ENCODE measurements at regions not wholly inside any gene's neighbourhood (a gene's known extent, or its start where the extent isn't known, plus 50 kb on each side); places are given as distances from the start of the nearest gene placed in this dataset.

DNA sequence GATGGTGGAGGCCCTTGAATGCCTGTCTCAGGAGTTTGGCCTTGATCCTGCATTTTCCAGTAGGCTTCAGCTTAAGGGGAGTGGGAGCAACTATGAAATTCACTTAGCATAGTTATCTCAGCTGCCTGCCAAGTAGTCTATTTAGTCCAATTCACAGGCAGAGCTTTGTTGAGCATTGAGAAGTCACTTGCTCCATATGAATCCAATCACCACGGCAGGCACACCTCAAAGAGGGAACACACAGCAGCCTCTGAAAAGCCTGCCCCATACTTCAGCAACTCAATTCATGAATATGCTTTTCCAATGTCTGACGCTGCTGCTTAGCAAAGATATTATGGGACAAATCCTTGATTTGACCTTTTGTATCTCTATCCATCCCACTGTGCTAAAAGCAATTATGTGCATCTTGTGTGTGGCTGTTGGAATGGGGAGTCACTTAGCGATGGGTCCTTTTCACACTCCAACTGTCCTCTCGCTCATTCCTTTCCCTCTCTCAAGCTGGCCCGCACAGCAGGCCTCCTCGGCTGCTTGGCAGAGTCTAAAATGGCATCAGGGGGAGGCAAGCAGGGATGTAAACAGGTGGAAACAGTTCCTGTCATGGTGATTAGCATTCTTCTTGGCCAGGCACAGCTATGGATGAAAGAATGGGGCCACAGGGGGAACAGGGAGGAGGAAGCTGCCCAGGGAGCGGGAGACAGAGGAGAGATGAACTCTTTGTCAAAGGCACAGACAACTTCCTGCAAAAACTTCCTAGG is 56.0 kb upstream of the LRPPRC start:
- no peak overlapping the region for H3K27ac Mint-ChIP-seq
- CTCF ChIA-PET (ENCODE audit: partially characterized antibody), result interaction anchor here (0.8 to 1.3 kb wide), 3 partner anchors 7 to 11 kb away, joined by 3 to 7 read pairs (median 3); no protein-coding TSS in a partner anchor
- H3K27ac ChIP-seq (ENCODE audit: low read depth, low read length), result no peak overlapping the region
- H3K4me3 ChIP-seq (ENCODE audit: low read length in 2 of 2), result no peak overlapping the region
- H3K27me3 Mint-ChIP-seq, result no peaks in the 10 kb centered on the region
- H3K27me3 ChIP-seq (ENCODE audit: insufficient read depth, low read length), result no peaks in the 10 kb centered on the region
- H3K36me3 Mint-ChIP-seq, result no peaks in the 10 kb centered on the region
- intact Hi-C loops (cut with micrococcal nuclease), result no loop called here
- H3K9me3 Mint-ChIP-seq, result no peaks in the 10 kb centered on the region
- no peaks in the 10 kb centered on the region for H3K9me3 ChIP-seq (ENCODE audit: control insufficient read depth in 1 of 2, low read length in 2 of 2)
- POLR2A ChIA-PET (ENCODE audit: partially characterized antibody), result no interaction called here
- no peaks in the 10 kb centered on the region for H3K36me3 ChIP-seq (ENCODE audit: insufficient read depth, low read length)
- H3K4me1 ChIP-seq (ENCODE audit: insufficient read depth, low read length), result no peaks in the 10 kb centered on the region
- H3K4me1 Mint-ChIP-seq, result peaks cover 0 to 2% (median under 1%) of the 10 kb centered on the region in 4 donors
- DNase-seq, result no peak
- H3K4me3 Mint-ChIP-seq, result no peak overlapping the region

DNA sequence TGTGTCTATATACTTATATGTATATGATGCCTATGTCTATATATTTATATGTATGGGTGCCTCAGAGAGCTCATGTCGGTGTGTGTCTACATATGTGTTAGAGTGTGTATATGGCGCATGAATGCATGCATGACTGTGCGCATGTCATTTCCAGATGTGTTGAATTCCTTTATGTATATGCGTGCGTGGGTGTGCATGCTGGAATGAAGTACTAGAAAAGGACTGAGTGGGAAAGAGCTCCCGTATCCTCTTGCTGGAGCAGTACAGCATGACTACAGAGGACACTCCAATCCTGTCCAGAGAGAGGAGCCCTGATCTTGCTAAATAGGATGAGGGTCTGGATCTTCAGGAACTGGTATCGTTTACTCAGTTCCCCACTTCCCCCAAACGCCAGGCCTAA is 56.8 kb upstream of the LRPPRC start:
- Histone ChIP-seq H3K36me3 (ENCODE audit: insufficient read depth, low read length) (no peaks in the 10 kb centered on the region), H3K4me3 (ENCODE audit: low read length in 2 of 2) (no peak overlapping the region), H3K27ac (ENCODE audit: low read depth, low read length) (no peak overlapping the region), H3K9me3 (ENCODE audit: control insufficient read depth in 1 of 2, low read length in 2 of 2) (no peaks in the 10 kb centered on the region), H3K27me3 (ENCODE audit: insufficient read depth, low read length) (no peaks in the 10 kb centered on the region), H3K4me1 (ENCODE audit: insufficient read depth, low read length) (no peaks in the 10 kb centered on the region)
- H3K4me3 Mint-ChIP-seq, result no peak overlapping the region
- H3K9me3 Mint-ChIP-seq, result no peaks in the 10 kb centered on the region
- no peaks in the 10 kb centered on the region for H3K36me3 Mint-ChIP-seq
- peaks cover 0 to 2% (median under 1%) of the 10 kb centered on the region in 4 donors for H3K4me1 Mint-ChIP-seq
- ChIA-PET CTCF (ENCODE audit: partially characterized antibody) (interaction anchor here (1.0 to 1.2 kb wide), 3 partner anchors 8 to 427 kb away, joined by 3 to 7 read pairs (median 3); no protein-coding TSS in a partner anchor), POLR2A (ENCODE audit: partially characterized antibody) (interaction anchor here (0.6 kb wide), 1 partner anchor 8 kb away, joined by 3 read pairs; no protein-coding TSS in a partner anchor)
- no peak overlapping the region for H3K27ac Mint-ChIP-seq
- H3K27me3 Mint-ChIP-seq, result no peaks in the 10 kb centered on the region
- intact Hi-C loops (cut with micrococcal nuclease), result no loop called here
- no peak for DNase-seq

DNA sequence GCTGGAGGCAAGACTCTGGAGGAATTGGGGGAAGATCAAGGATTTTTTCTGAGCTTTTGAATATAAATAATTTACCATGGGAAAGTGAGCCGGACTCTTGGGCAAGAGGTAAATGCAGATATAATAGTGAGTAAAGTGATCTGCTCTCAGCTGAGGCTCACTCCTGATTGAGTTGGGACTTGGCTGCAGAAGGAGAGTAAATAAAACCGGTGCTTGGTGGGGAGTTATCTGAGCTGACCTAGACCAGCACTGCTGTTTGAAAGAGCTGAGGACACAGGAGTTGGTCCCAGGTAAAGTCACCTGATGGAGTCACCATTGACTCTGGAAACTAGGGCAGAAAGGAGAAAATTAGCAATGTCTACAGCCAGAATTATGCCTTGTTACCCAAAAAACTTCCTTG is 57.3 kb upstream of the LRPPRC start:
- CTCF ChIA-PET (ENCODE audit: partially characterized antibody), result interaction anchor here (1.0 to 1.2 kb wide), 3 partner anchors 9 to 427 kb away, joined by 3 to 7 read pairs (median 3); no protein-coding TSS in a partner anchor

DNA sequence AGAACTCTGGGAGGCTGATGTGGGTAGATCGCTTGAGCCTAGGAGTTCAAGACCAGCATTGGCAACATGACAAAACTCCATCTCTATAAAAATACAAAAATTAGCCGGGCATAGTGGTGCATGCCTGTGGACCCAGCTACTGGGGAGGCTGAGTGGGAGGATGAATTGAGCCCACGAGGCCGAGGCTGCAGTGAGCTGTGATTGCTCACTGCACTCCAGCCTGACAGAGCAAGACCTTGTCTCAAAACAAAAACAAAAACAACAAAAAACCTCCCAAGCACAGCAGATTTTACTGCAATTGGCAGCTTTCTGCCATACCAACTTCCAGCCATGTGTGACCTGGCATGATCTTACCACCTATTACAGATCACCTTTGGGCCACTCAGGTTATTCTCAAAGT is 57.7 kb upstream of the LRPPRC start:
- Histone ChIP-seq H3K4me1 (ENCODE audit: insufficient read depth, low read length) (no peaks in the 10 kb centered on the region), H3K27me3 (ENCODE audit: insufficient read depth, low read length) (no peaks in the 10 kb centered on the region), H3K9me3 (ENCODE audit: control insufficient read depth in 1 of 2, low read length in 2 of 2) (no peaks in the 10 kb centered on the region), H3K36me3 (ENCODE audit: insufficient read depth, low read length) (no peaks in the 10 kb centered on the region), H3K27ac (ENCODE audit: low read depth, low read length) (no peak overlapping the region), H3K4me3 (ENCODE audit: low read length in 2 of 2) (no peak overlapping the region)
- Mint-ChIP-seq H3K27me3 (no peaks in the 10 kb centered on the region), H3K4me1 (peaks cover 0 to 2% (median under 1%) of the 10 kb centered on the region in 4 donors), H3K4me3 (no peak overlapping the region), H3K9me3 (no peaks in the 10 kb centered on the region), H3K27ac (no peak overlapping the region), H3K36me3 (no peaks in the 10 kb centered on the region)
- ChIA-PET CTCF (ENCODE audit: partially characterized antibody) (interaction anchor here (1.0 to 1.5 kb wide), 5 partner anchors 9 to 902 kb away, joined by 3 to 6 read pairs (median 4); no protein-coding TSS in a partner anchor), POLR2A (ENCODE audit: partially characterized antibody) (no interaction called here)
- no peak for DNase-seq
- intact Hi-C loops (cut with micrococcal nuclease), result no loop called here

More for the DNA sequence above, 57.3 kb upstream of the LRPPRC start:
- POLR2A ChIA-PET (ENCODE audit: partially characterized antibody), result interaction anchor here (0.6 kb wide), 1 partner anchor 9 kb away, joined by 3 read pairs; no protein-coding TSS in a partner anchor
- intact Hi-C loops (cut with micrococcal nuclease), result no loop called here
- Mint-ChIP-seq H3K4me1 (peaks cover 0 to 2% (median under 1%) of the 10 kb centered on the region in 4 donors), H3K36me3 (no peaks in the 10 kb centered on the region), H3K9me3 (no peaks in the 10 kb centered on the region), H3K27ac (no peak overlapping the region), H3K27me3 (no peaks in the 10 kb centered on the region), H3K4me3 (no peak overlapping the region)
- H3K4me3 ChIP-seq (ENCODE audit: low read length in 2 of 2), result no peak overlapping the region
- H3K27me3 ChIP-seq (ENCODE audit: insufficient read depth, low read length), result no peaks in the 10 kb centered on the region
- no peaks in the 10 kb centered on the region for H3K4me1 ChIP-seq (ENCODE audit: insufficient read depth, low read length)
- H3K9me3 ChIP-seq (ENCODE audit: control insufficient read depth in 1 of 2, low read length in 2 of 2), result no peaks in the 10 kb centered on the region
- H3K36me3 ChIP-seq (ENCODE audit: insufficient read depth, low read length), result no peaks in the 10 kb centered on the region
- H3K27ac ChIP-seq (ENCODE audit: low read depth, low read length), result no peak overlapping the region
- no peak for DNase-seq

DNA sequence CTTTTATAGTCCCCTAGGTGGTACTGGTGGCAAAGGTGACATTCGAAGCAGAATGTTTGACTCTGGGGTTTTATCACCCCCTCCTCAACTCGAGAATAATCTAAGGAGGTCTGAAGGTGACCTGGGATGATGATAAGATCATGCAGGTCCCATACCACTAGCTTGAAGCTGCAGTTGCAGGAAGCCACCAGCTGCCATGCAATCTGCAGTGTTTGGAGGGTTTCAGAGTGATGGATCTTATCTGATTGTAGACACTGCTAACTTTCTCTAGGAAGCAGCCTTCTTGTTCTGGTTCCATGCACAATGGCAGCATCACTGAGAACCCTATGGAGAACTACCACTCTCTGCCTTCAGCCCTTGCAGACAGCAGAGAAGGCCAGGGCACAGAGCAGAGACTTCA is 59.4 kb upstream of the LRPPRC start:
- Histone ChIP-seq H3K4me1 (ENCODE audit: insufficient read depth, low read length) (no peaks in the 10 kb centered on the region), H3K27ac (ENCODE audit: low read depth, low read length) (no peak overlapping the region), H3K36me3 (ENCODE audit: insufficient read depth, low read length) (no peaks in the 10 kb centered on the region), H3K4me3 (ENCODE audit: low read length in 2 of 2) (no peak overlapping the region), H3K27me3 (ENCODE audit: insufficient read depth, low read length) (no peaks in the 10 kb centered on the region), H3K9me3 (ENCODE audit: control insufficient read depth in 1 of 2, low read length in 2 of 2) (no peaks in the 10 kb centered on the region)
- Mint-ChIP-seq H3K4me1 (no peaks in the 10 kb centered on the region), H3K9me3 (no peaks in the 10 kb centered on the region), H3K27ac (no peak overlapping the region), H3K27me3 (no peaks in the 10 kb centered on the region), H3K36me3 (no peaks in the 10 kb centered on the region), H3K4me3 (no peak overlapping the region)
- intact Hi-C loops (cut with micrococcal nuclease), result no loop called here
- POLR2A ChIA-PET (ENCODE audit: partially characterized antibody), result no interaction called here
- no peak for DNase-seq
- CTCF ChIA-PET (ENCODE audit: partially characterized antibody), result interaction anchor here (2.5 kb wide), 1 partner anchor 11 kb away, joined by 7 read pairs; no protein-coding TSS in a partner anchor

DNA sequence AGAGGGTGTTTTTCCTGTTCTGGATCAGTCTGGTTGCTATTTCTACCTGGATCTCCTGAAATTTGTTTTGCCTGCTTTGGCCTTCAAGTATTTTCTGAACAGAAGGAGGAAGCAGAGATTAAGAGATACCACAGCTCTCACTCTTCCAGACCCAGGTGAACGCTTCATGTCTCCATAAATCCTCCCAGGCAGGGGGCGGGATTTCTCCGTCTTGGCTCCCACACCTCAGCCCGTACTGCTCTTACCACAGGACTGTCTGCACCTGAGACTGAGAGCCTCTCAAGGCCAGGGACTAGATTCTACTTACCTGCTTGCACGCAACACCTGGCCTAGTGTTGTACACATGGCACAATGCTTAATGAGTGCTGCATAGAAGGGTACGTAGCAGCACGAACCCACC is 59.9 kb upstream of the LRPPRC start:
- DNase-seq, result no peak
- POLR2A ChIA-PET (ENCODE audit: partially characterized antibody), result no interaction called here
- intact Hi-C loops (cut with micrococcal nuclease), result no loop called here
- no peaks in the 10 kb centered on the region for H3K27me3 Mint-ChIP-seq
- Histone ChIP-seq H3K4me1 (ENCODE audit: insufficient read depth, low read length) (no peaks in the 10 kb centered on the region), H3K27me3 (ENCODE audit: insufficient read depth, low read length) (no peaks in the 10 kb centered on the region), H3K9me3 (ENCODE audit: control insufficient read depth in 1 of 2, low read length in 2 of 2) (no peaks in the 10 kb centered on the region), H3K4me3 (ENCODE audit: low read length in 2 of 2) (no peak overlapping the region), H3K36me3 (ENCODE audit: insufficient read depth, low read length) (no peaks in the 10 kb centered on the region), H3K27ac (ENCODE audit: low read depth, low read length) (no peak overlapping the region)
- H3K4me3 Mint-ChIP-seq, result no peak overlapping the region
- no peaks in the 10 kb centered on the region for H3K4me1 Mint-ChIP-seq
- CTCF ChIA-PET (ENCODE audit: partially characterized antibody), result interaction anchor here (2.5 kb wide), 1 partner anchor 11 kb away, joined by 7 read pairs; no protein-coding TSS in a partner anchor
- no peaks in the 10 kb centered on the region for H3K9me3 Mint-ChIP-seq
- H3K27ac Mint-ChIP-seq, result no peak overlapping the region
- no peaks in the 10 kb centered on the region for H3K36me3 Mint-ChIP-seq

DNA sequence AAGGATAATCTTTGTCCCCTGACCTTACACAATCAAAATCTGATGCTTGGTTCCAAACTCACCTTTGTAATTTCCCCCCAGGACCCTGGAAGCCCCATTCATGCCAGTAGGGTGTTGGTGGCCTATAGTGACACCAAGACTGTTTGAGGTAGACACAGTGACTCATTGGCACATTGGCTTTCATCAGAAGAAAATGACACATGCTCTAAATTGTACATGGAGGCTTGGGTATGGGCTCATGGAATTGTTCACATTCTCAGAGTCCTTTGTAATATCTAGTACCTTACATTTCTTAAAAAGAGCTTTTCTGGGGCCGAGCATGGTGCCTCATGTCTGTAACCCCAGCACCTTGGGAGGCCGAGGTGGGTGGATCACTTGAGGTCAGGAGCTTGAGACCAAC is 61.2 kb upstream of the LRPPRC start:
- DNase-seq, result no peak
- H3K36me3 ChIP-seq (ENCODE audit: insufficient read depth, low read length), result no peaks in the 10 kb centered on the region
- no peak overlapping the region for H3K27ac ChIP-seq (ENCODE audit: low read depth, low read length)
- ChIA-PET CTCF (ENCODE audit: partially characterized antibody) (interaction anchor here (2.5 kb wide), 1 partner anchor 12 kb away, joined by 7 read pairs; no protein-coding TSS in a partner anchor), POLR2A (ENCODE audit: partially characterized antibody) (no interaction called here)
- H3K4me1 Mint-ChIP-seq, result no peaks in the 10 kb centered on the region
- intact Hi-C loops (cut with micrococcal nuclease), result no loop called here
- no peaks in the 10 kb centered on the region for H3K36me3 Mint-ChIP-seq
- no peaks in the 10 kb centered on the region for H3K9me3 Mint-ChIP-seq
- H3K4me3 Mint-ChIP-seq, result no peak overlapping the region
- H3K27me3 Mint-ChIP-seq, result no peaks in the 10 kb centered on the region
- no peaks in the 10 kb centered on the region for H3K27me3 ChIP-seq (ENCODE audit: insufficient read depth, low read length)
- no peaks in the 10 kb centered on the region for H3K9me3 ChIP-seq (ENCODE audit: control insufficient read depth in 1 of 2, low read length in 2 of 2)
- H3K27ac Mint-ChIP-seq, result no peak overlapping the region
- H3K4me1 ChIP-seq (ENCODE audit: insufficient read depth, low read length), result no peaks in the 10 kb centered on the region
- H3K4me3 ChIP-seq (ENCODE audit: low read length in 2 of 2), result no peak overlapping the region

Data from CD4-positive, alpha-beta memory T cell (primary cell).